Transverse colon (tissue), 3 donors: ENCODE measurements at regions not wholly inside any gene's neighbourhood (a gene's known extent, or its start where the extent isn't known, plus 50 kb on each side); places are given as distances from the start of the nearest gene placed in this dataset.

Source experiments
- POLR2A ChIP-seq: fragments of 450-650 bp; IDR thresholded peaks from one replicate; pipeline ENCODE4 v1.6.1; 2016; ENCODE audit warnings: antibody characterized with exemption, mild to moderate bottlenecking, moderate library complexity
- TF ChIP-seq, protein P1 (sequence below), 5 experiments: fragments of 200-600 bp in 3 of 5; fragments of 450-650 bp in 2 of 5; sonication (generic) in 3 of 5; IDR thresholded peaks; 1 replicate in 2 of 5; 2 replicates in 3 of 5; pipeline ENCODE4 v1.5.1; 2016 to 2017; ENCODE audit warnings: antibody characterized with exemption in 5 of 5, inconsistent platforms in 3 of 5, mild to moderate bottlenecking in 2 of 5, moderate library complexity in 1 of 5

- TF ChIP-seq, protein P1, sequence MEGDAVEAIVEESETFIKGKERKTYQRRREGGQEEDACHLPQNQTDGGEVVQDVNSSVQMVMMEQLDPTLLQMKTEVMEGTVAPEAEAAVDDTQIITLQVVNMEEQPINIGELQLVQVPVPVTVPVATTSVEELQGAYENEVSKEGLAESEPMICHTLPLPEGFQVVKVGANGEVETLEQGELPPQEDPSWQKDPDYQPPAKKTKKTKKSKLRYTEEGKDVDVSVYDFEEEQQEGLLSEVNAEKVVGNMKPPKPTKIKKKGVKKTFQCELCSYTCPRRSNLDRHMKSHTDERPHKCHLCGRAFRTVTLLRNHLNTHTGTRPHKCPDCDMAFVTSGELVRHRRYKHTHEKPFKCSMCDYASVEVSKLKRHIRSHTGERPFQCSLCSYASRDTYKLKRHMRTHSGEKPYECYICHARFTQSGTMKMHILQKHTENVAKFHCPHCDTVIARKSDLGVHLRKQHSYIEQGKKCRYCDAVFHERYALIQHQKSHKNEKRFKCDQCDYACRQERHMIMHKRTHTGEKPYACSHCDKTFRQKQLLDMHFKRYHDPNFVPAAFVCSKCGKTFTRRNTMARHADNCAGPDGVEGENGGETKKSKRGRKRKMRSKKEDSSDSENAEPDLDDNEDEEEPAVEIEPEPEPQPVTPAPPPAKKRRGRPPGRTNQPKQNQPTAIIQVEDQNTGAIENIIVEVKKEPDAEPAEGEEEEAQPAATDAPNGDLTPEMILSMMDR (IDR thresholded peaks at IDR 0.05) = no peak
- TF ChIP-seq POLR2A = no peak
Measured at GRCh38 chr2:193103064-193103463, 908.3 kb upstream of the TMEFF2 start.
